WTC11 (cell line): ENCODE measurements at regions not wholly inside any gene's neighbourhood (a gene's known extent, or its start where the extent isn't known, plus 50 kb on each side); places are given as distances from the start of the nearest gene placed in this dataset.

Experiments
- ATF3 ChIP-seq: sonication (generic); formaldehyde crosslinking; conservative IDR thresholded peaks from 2 replicates; pipeline ENCODE4 v1.8.1; 2022; ENCODE audit warnings: mild to moderate bottlenecking, missing genetic modification reagents
- CTCF ChIP-seq: fragments of 200-600 bp; IDR thresholded peaks from 2 replicates; pipeline ENCODE4 v1.8.0; 2022; ENCODE audit warnings: antibody characterized with exemption
- ELF4 ChIP-seq: sonication (generic); formaldehyde crosslinking; IDR thresholded peaks from 2 replicates; pipeline ENCODE4 v1.8.1; 2022; ENCODE audit warnings: low read depth, mild to moderate bottlenecking, moderate library complexity, missing genetic modification reagents
- IRF2 ChIP-seq: sonication (generic); formaldehyde crosslinking; IDR thresholded peaks from 2 replicates; pipeline ENCODE4 v1.8.0; 2022; ENCODE audit warnings: low read depth, missing genetic modification reagents, borderline replicate concordance
- MAX ChIP-seq: sonication (generic); formaldehyde crosslinking; IDR thresholded peaks from 2 replicates; pipeline ENCODE4 v1.8.0; 2022; ENCODE audit warnings: mild to moderate bottlenecking, missing genetic modification reagents

DNA sequence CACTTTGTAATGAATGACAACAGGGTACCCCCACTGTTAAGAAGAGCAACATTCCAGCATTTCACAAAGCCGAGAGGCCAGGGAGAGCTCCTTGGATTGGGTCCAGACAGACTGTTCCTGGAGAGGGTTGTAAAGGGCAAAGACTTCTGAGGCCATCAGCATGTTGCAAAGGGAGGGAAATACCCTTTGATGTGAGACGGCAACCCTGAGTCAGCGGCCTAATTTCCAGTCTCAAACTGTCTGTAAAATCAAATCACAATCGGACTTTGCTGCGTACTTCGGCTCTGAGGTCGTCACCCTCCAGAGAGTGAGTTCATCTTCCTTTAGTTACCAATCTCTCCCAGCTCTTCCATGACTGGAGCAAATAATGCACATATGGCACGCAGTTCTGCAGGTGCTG is 101.0 kb upstream of the DTNBP1 start:
- TF ChIP-seq ELF4 (CRISPR knock-in tag) (no peak), MAX (no peak), IRF2 (CRISPR knock-in tag) (no peak), CTCF (no peak), ATF3 (CRISPR knock-in tag) (no peak)
